DOHH2 (cell line): ENCODE measurements at regions not wholly inside any gene's neighbourhood (a gene's known extent, or its start where the extent isn't known, plus 50 kb on each side); places are given as distances from the start of the nearest gene placed in this dataset.

ENCODE experiments used
- CTCF ChIP-seq: fragments of 200-600 bp; sonication (generic); IDR thresholded peaks from one replicate; pipeline ENCODE4 v1.5.1; 2014; ENCODE audit warnings: antibody characterized with exemption, mild to moderate bottlenecking, low read depth, low read length; ENCODE audit not compliant: poor library complexity, severe bottlenecking
- EZH2phosphoT487 ChIP-seq: fragments of 200-600 bp; sonication (generic); IDR thresholded peaks from 2 replicates; pipeline ENCODE4 v1.6.1; 2017; ENCODE audit warnings: borderline replicate concordance, mild to moderate bottlenecking, antibody characterized with exemption, low read length, moderate library complexity, mixed read lengths

- no peak for TF ChIP-seq CTCF
- no peak for TF ChIP-seq EZH2phosphoT487
Measured at GRCh38 chr17:72404872-72405271, 284.1 kb downstream of the SOX9 start.
